Lower leg skin (tissue), 3 donors: ENCODE measurements at regions not wholly inside any gene's neighbourhood (a gene's known extent, or its start where the extent isn't known, plus 50 kb on each side); places are given as distances from the start of the nearest gene placed in this dataset.

Source experiments
- POLR2A ChIP-seq, 2 donors: fragments of 450-650 bp; IDR thresholded peaks; one replicate each; pipeline ENCODE4 v1.6.1; 2016 to 2017; ENCODE audit warnings: antibody characterized with exemption in 2 of 2, mild to moderate bottlenecking in 1 of 2, moderate library complexity in 1 of 2
- TF ChIP-seq, protein P1 (sequence below), 3 donors: fragments of 450-650 bp; IDR thresholded peaks; one replicate each; pipeline ENCODE4 v1.5.1; 2016; ENCODE audit warnings: antibody characterized with exemption in 3 of 3, mild to moderate bottlenecking in 3 of 3, moderate library complexity in 2 of 3

DNA sequence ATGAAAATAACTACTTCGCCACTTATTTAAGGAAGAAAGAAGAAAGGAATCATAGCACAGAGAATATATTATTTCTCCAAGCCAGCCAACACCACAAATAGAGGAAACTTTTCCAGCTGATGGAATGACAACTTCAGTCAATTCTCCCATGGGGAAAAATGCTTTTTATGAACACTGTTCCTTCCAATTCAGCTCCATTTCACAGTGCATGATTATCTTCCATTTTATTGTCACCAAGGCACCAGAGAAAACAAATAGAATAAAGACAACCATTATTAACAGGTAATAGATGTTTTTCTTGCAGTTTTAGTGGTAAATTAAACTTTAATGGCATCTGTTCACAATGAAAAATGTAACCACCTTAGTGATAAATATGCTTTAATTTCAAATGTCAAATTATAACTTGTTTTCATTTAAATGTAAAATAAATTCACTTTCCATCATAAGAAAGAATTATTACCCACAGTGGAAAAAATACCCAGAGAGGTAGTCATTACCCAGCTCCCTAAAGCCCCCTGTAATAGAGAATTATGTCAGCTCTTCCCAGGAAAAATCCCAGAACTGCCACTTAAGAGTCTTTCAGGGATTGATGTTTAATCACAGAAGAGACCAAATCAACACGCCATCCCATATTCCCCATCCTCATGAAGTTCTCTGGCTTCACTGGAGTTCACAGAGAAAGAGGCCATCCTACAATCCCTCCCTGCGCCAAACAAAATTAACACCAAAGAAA is 828.3 kb upstream of the TMEM132C start:
- TF ChIP-seq, protein P1, sequence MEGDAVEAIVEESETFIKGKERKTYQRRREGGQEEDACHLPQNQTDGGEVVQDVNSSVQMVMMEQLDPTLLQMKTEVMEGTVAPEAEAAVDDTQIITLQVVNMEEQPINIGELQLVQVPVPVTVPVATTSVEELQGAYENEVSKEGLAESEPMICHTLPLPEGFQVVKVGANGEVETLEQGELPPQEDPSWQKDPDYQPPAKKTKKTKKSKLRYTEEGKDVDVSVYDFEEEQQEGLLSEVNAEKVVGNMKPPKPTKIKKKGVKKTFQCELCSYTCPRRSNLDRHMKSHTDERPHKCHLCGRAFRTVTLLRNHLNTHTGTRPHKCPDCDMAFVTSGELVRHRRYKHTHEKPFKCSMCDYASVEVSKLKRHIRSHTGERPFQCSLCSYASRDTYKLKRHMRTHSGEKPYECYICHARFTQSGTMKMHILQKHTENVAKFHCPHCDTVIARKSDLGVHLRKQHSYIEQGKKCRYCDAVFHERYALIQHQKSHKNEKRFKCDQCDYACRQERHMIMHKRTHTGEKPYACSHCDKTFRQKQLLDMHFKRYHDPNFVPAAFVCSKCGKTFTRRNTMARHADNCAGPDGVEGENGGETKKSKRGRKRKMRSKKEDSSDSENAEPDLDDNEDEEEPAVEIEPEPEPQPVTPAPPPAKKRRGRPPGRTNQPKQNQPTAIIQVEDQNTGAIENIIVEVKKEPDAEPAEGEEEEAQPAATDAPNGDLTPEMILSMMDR (IDR thresholded peaks at IDR 0.05): no peak
- no peak for TF ChIP-seq POLR2A (IDR thresholded peaks at IDR 0.05)
